AG04450 (cell line): ENCODE measurements at regions not wholly inside any gene's neighbourhood (a gene's known extent, or its start where the extent isn't known, plus 50 kb on each side); places are given as distances from the start of the nearest gene placed in this dataset.
A peak's percentile ranks its signal among the peaks of the same experiment; 100 is the strongest.

Experiments
- CTCF ChIA-PET: fragments of 300-600, 350-600 bp; formaldehyde crosslinking; extraction: SDS; loops from one replicate; lab custom pipeline; 2022; ENCODE audit warnings: antibody characterized with exemption, inconsistent platforms; lab: Charles Lee
- POLR2A ChIA-PET: fragments of 350-600 bp; formaldehyde crosslinking; extraction: SDS; loops from one replicate; lab custom pipeline; 2021; ENCODE audit warnings: antibody characterized with exemption, inconsistent platforms; lab: Yijun Ruan, JAX
- DNase-seq: peaks from one replicate; pipeline ENCODE4 v3.0.0-alpha.2; 2011; ENCODE audit warnings: low read depth, low spot score
- H3K27ac ChIP-seq: one replicate; pipeline ENCODE4 v1.5.1; 2012; ENCODE audit warnings: low read depth, low read length, control low read depth
- H3K27me3 ChIP-seq: one replicate; pipeline ENCODE4 v1.6.0; 2012; ENCODE audit warnings: low read length; ENCODE audit not compliant: control insufficient read depth, insufficient read depth
- H3K4me3 ChIP-seq: 2 replicates; pipeline ENCODE4 v1.5.1; 2011; ENCODE audit warnings: mild to moderate bottlenecking, low read depth, low read length, control low read depth
- H3K9me3 ChIP-seq: 2 replicates; pipeline ENCODE4 v1.5.1; 2012; ENCODE audit warnings: low read length; ENCODE audit not compliant: control insufficient read depth, insufficient read depth
- TF ChIP-seq, protein P1 (sequence below): IDR thresholded peaks from 2 replicates; pipeline ENCODE4 v1.5.1; 2011; ENCODE audit warnings: low read depth, low read length, control low read depth, inconsistent platforms

- CTCF ChIA-PET: interaction anchor here (0.6 kb wide), 1 partner anchor 87 kb away, joined by 3 read pairs; no protein-coding TSS in a partner anchor
- POLR2A ChIA-PET: no interaction called here
- Histone ChIP-seq H3K4me3 (no peak overlapping the region), H3K27me3 (no peaks in the 10 kb centered on the region), H3K9me3 (no peaks in the 10 kb centered on the region), H3K27ac (no peak overlapping the region)
- TF ChIP-seq, protein P1, sequence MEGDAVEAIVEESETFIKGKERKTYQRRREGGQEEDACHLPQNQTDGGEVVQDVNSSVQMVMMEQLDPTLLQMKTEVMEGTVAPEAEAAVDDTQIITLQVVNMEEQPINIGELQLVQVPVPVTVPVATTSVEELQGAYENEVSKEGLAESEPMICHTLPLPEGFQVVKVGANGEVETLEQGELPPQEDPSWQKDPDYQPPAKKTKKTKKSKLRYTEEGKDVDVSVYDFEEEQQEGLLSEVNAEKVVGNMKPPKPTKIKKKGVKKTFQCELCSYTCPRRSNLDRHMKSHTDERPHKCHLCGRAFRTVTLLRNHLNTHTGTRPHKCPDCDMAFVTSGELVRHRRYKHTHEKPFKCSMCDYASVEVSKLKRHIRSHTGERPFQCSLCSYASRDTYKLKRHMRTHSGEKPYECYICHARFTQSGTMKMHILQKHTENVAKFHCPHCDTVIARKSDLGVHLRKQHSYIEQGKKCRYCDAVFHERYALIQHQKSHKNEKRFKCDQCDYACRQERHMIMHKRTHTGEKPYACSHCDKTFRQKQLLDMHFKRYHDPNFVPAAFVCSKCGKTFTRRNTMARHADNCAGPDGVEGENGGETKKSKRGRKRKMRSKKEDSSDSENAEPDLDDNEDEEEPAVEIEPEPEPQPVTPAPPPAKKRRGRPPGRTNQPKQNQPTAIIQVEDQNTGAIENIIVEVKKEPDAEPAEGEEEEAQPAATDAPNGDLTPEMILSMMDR: no peak
- no peak for DNase-seq
These were observed 547.8 kb downstream of the CCDC171 start for GRCh38 chr9:16100537-16101091.

- ChIA-PET POLR2A (no interaction called here), CTCF (interaction anchor here (1.1 kb wide), 1 partner anchor 9 kb away, joined by 3 read pairs; no protein-coding TSS in a partner anchor)
- Histone ChIP-seq H3K4me3 (no peak overlapping the region), H3K27ac (no peak overlapping the region), H3K27me3 (no peaks in the 10 kb centered on the region), H3K9me3 (no peaks in the 10 kb centered on the region)
- TF ChIP-seq, protein P1: no peak
- DNase-seq: no peak
These were observed 549.3 kb downstream of the CCDC171 start for GRCh38 chr9:16102154-16102553.

DNA sequence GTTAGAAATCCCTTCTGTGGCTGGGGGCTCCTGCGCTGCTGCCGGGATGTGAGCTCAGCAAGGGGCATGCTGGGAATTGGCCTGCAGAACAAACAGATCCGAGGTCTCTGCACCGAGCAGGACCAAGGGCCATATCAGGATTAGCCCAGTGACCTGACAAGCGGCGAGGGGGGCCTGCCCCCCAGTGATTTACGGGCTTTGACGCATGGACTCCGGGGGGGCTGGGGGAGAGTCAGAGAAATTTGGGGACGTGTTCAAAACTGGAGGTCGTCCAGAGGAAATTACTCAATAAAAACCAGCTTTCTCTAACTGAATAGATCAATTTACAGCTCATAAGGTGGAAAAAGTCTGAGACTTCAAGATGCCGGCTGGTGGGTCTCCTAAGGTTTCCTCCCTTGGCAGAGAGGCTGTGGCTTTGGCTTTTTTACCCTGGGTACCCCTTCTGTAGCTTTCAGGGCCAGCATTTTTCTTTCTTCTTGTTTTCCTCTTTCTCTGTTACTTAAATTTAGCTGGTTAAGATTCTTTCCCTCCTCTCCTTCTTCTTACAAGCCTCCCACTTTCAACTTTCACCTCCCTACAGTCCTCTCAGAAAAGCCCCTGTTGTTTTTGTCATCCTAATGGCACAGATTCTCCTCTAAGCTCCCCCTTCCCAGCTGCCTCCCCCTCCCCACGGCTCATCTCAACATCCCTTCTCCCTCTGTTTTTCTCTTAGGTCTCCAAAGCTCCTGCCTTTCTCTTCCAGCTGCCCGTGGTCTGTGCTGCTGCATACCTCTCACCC, 551.0 kb downstream of the CCDC171 start:
- H3K4me3 ChIP-seq: no peak overlapping the region
- no peak for DNase-seq
- H3K27me3 ChIP-seq: no peaks in the 10 kb centered on the region
- TF ChIP-seq, protein P1: no peak
- H3K9me3 ChIP-seq: no peaks in the 10 kb centered on the region
- peak overlapping the region; percentile 11 for H3K27ac ChIP-seq
- ChIA-PET POLR2A (interaction anchor here (0.5 kb wide), 1 partner anchor 569 kb away, joined by 3 read pairs; no protein-coding TSS in a partner anchor), CTCF (interaction anchor here (0.5 to 0.6 kb wide), 2 partner anchors 20 to 725 kb away, joined by 3 read pairs; no protein-coding TSS in a partner anchor)

- H3K27me3 ChIP-seq: no peaks in the 10 kb centered on the region
- H3K27ac ChIP-seq: peak overlapping the region; percentile 39
- TF ChIP-seq, protein P1: no peak
- ChIA-PET POLR2A (no interaction called here), CTCF (no interaction called here)
- no peak overlapping the region for H3K4me3 ChIP-seq
- no peaks in the 10 kb centered on the region for H3K9me3 ChIP-seq
- peak; percentile 39 for DNase-seq
These were observed 552.6 kb downstream of the CCDC171 start for GRCh38 chr9:16105168-16106020.
